Adipocyte (in vitro differentiated cells): ENCODE measurements at regions not wholly inside any gene's neighbourhood (a gene's known extent, or its start where the extent isn't known, plus 50 kb on each side); places are given as distances from the start of the nearest gene placed in this dataset.

Experiments
- DNase-seq: peaks from one replicate; pipeline ENCODE4 v3.0.0-alpha.2; 2015; ENCODE audit warnings: low read depth
- H3K27me3 ChIP-seq: replicated peaks from 2 replicates; pipeline ENCODE4 v1.7.0; 2013; ENCODE audit warnings: mild to moderate bottlenecking, low read length, moderate library complexity; ENCODE audit not compliant: control insufficient read depth, insufficient read depth
- H3K36me3 ChIP-seq: 2 replicates; pipeline ENCODE4 v1.7.0; 2013; ENCODE audit warnings: low read length, mild to moderate bottlenecking, moderate library complexity; ENCODE audit not compliant: control insufficient read depth, insufficient read depth, severe bottlenecking
- H3K4me1 ChIP-seq: 2 replicates; pipeline ENCODE4 v1.7.0; 2013; ENCODE audit warnings: mild to moderate bottlenecking, low read length, moderate library complexity; ENCODE audit not compliant: control insufficient read depth, insufficient read depth
- H3K4me3 ChIP-seq: 2 replicates; pipeline ENCODE4 v1.7.0; 2013; ENCODE audit warnings: mild to moderate bottlenecking, low read length, moderate library complexity
- H3K9ac ChIP-seq: 2 replicates; pipeline ENCODE4 v1.7.0; 2013; ENCODE audit warnings: mild to moderate bottlenecking, low read length, moderate library complexity
- H3K9me3 ChIP-seq: 2 replicates; pipeline ENCODE4 v1.7.0; 2013; ENCODE audit warnings: mild to moderate bottlenecking, low read length, moderate library complexity; ENCODE audit not compliant: control insufficient read depth

DNA sequence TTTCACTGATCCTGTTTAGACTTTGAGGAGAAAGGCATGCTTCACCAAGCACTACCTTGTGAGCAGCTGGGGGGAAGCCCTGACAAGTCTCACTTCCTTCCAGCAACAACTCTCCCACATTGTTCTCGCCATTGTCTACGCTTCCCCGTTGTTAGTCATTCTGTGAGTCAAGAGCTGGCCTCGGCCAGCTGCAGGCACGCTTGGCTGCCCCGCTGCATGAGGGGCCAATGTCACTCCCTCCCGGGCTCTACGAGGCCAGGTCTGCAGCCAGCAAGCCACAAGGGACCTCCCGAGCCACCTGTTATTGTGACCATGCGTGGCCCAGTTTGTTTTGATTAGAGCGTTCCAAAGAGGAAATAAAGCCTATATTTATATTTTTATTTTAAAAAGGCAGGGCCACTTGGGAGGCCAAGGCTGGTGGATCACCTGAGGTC, 220.9 kb downstream of the FOXO1 start:
- H3K9ac ChIP-seq, result no peak overlapping the region
- H3K4me3 ChIP-seq, result no peak overlapping the region
- DNase-seq, result no peak
- no peaks in the 10 kb centered on the region for H3K27me3 ChIP-seq
- no peaks in the 10 kb centered on the region for H3K36me3 ChIP-seq
- H3K9me3 ChIP-seq, result no peaks in the 10 kb centered on the region
- H3K4me1 ChIP-seq, result peaks cover 19% of the 10 kb centered on the region

DNA sequence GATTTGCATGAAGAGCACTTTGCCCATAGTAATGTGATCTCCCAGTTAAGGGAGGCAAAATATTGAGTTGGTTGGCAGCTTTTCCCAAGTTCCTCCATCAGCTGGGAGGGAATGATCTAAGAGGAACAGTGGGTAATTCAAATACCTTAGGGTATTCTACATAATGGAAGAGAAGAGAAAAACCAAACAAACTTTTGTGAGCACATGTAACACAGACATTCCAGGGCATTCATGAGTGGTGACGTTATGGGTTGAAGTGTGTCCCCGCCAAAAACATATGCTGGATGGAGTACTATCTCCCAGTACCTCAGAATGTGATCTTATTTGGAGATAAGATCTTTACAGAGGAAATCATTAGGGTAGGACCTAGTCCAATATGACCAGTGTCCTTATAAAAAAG, 220.1 kb downstream of the FOXO1 start:
- no peaks in the 10 kb centered on the region for H3K36me3 ChIP-seq
- no peak overlapping the region for H3K9ac ChIP-seq
- peaks cover 11% of the 10 kb centered on the region for H3K4me1 ChIP-seq
- H3K27me3 ChIP-seq, result no peaks in the 10 kb centered on the region
- H3K4me3 ChIP-seq, result no peak overlapping the region
- H3K9me3 ChIP-seq, result no peaks in the 10 kb centered on the region
- no peak for DNase-seq

DNA sequence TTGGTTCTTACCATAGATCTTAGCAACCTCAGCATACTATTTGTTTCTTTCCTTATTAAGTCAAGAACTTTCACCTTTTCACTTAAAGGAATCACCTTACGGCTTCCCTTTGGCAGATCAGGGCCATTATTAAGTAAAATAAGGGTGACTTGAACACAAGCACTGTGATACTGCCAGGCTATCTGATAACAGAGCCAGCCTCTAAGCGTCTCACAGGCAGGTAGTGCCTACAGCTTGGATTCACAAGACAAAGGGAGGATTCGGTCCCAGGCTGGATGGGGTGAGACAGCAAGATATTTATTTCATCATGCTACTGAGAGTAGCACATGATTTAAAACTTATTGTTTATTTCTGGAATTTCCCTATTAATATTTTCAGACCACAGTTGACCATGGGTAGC, 218.6 kb downstream of the FOXO1 start:
- peaks cover 11% of the 10 kb centered on the region for H3K4me1 ChIP-seq
- no peak for DNase-seq
- H3K9ac ChIP-seq, result no peak overlapping the region
- H3K27me3 ChIP-seq, result no peaks in the 10 kb centered on the region
- H3K9me3 ChIP-seq, result no peaks in the 10 kb centered on the region
- H3K36me3 ChIP-seq, result no peaks in the 10 kb centered on the region
- H3K4me3 ChIP-seq, result no peak overlapping the region

DNA sequence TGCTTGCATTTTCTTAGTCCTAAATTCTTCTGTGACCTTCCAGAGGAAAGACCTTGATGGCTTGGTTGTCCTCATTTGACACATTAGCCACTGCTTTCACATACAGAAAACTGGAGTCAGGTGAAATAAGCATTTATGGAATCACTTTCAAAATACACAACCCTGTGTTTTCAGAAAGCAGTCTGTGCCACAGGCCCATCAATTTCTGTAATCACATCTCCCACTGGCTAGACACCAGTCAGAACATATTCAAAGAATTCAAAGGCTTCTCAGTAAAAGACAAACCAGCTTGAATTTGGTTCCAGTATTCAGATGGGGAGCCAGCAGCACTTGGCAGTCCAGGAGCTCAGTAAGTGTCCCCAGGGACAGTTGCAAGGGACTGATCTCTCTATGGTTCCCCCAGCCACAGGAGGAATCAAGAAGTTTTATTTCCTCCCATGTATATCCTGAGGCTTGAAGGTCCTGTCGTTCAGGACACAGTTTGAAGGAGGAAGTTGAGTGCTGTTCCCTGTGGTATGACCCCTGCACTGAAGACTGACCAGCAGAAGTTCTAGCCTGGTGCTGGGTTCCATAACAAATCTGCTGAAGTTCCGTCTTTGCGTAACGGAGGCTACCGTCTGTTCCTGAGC, 214.3 kb downstream of the FOXO1 start:
- Histone ChIP-seq H3K4me1 (peaks cover 14% of the 10 kb centered on the region), H3K9ac (no peak overlapping the region), H3K27me3 (no peaks in the 10 kb centered on the region), H3K36me3 (no peaks in the 10 kb centered on the region), H3K4me3 (no peak overlapping the region), H3K9me3 (no peaks in the 10 kb centered on the region)
- DNase-seq, result no peak

DNA sequence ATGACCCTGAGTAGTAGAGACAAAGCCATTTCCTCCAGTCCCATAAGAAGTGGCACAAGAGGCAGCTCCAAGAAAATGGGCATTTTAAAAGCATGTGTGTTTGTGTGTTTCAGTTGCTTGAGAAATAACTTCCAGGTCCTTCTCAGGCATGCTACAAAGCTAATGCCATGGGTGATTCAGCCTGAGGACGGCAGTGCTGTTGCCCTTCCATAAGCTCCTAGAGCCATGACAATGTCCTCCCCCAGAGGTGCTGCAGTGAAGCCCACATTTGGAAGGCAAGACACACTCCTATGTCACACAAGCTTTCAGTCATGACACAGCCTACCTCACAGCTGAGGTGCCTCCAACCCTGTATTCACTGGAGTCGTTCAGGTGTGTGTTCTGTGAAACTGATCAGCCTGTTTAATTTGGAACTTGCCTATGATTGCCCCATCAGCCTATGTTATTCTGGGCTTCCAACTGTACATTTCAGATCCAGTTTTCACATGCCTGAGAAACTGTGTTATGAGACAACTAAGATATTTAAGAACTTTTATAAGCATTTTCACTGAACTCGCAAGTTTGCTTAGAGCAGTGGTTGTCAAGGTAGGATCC, 213.6 kb downstream of the FOXO1 start:
- DNase-seq, result no peak
- no peaks in the 10 kb centered on the region for H3K36me3 ChIP-seq
- peaks cover 14% of the 10 kb centered on the region for H3K4me1 ChIP-seq

DNA sequence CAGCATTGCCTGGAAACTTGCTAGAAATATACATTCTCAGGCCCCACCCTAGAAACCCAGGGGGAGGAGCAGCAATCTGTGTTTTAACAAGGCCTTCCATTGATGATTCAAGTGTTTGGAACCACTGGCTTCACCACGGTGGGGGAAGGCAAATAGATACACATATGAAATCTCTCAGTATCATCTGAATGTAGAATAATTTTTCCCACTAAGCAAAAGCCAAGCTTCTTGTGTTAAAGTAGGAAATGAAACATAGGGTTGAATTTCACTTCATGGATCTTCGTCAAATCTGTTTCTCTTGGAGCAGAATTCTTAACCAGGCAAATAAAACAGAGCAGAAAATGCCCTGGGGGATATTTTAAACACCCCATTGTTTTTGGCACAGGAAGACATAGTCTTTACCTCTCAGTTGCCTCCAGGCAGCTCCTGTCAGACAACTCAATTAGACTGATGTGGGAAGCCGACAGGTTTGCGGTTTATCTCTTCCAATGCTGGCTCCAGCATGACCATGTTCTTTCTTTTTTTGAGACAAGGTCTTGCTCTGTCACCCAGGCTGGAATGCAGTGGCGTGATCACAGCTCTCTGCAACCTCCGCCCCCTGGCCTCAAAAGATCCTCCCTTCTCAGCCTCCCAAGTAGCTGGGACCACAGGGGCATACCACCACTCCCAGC, 213.0 kb downstream of the FOXO1 start:
- H3K4me1 ChIP-seq, result peaks cover 14% of the 10 kb centered on the region
- no peaks in the 10 kb centered on the region for H3K27me3 ChIP-seq
- no peak overlapping the region for H3K9ac ChIP-seq
- no peaks in the 10 kb centered on the region for H3K9me3 ChIP-seq
- H3K36me3 ChIP-seq, result no peaks in the 10 kb centered on the region
- no peak for DNase-seq
- no peak overlapping the region for H3K4me3 ChIP-seq

More for the DNA sequence above, 213.6 kb downstream of the FOXO1 start:
- Histone ChIP-seq H3K27me3 (no peaks in the 10 kb centered on the region), H3K9me3 (no peaks in the 10 kb centered on the region), H3K4me3 (no peak overlapping the region), H3K9ac (no peak overlapping the region)

DNA sequence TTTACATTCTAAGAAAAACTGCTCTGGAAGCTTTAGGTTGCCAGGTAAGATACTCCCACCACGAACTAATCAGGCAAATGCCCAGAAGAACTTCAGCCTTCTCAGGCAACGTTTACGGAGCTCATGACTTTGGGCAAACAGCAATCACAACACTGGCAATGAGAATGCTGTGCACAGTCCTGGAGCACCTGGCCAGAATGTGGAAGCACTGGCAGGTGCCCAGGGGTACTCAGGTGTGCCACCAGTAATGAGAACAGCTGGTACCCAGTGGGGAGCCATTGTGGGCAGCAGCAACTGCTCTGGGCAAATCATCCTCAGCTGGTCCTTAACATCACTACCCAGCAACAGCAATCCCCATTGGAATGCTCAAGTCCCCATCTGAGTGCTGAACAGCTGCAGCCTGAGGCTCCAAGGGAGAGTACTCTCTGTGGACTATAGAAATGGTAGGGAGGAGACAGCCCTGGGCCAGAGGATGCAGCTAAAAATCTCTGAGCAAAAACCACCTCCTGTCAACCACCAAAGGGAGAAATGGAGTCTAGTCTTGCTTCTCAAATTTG, 210.0 kb downstream of the FOXO1 start:
- Histone ChIP-seq H3K9me3 (no peaks in the 10 kb centered on the region), H3K4me3 (no peak overlapping the region), H3K36me3 (no peaks in the 10 kb centered on the region), H3K9ac (no peak overlapping the region), H3K4me1 (peaks cover 14% of the 10 kb centered on the region), H3K27me3 (no peaks in the 10 kb centered on the region)
- no peak for DNase-seq

DNA sequence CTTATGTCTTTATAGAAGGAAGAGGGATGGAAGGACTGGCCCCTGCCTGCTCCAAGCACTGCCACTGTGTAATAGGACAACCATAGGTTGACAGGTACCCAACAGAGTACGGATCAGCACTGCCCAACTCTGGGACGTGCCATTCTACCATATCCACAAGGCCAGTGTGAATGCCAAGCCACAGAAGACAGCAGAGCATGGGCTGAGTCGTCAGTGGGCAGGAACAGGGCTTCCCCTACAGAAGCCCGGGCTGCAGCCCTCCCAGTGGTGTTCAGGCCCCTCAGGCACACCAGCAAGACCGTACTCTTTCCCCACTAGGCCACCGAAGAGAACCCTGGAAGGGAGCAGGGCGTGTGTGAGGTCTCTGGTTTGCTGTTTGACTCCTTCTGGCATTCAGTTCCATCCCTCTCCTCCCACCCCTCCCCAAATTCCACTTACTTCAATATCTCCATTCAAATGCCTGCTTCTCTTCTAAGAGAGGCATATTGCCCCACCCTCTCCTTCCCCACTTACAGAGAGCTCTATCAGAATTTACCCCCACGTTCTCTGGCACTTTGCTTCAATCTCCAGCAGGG, 209.4 kb downstream of the FOXO1 start:
- H3K9ac ChIP-seq, result no peak overlapping the region
- H3K4me3 ChIP-seq, result no peak overlapping the region
- H3K9me3 ChIP-seq, result no peaks in the 10 kb centered on the region
- DNase-seq, result no peak
- H3K27me3 ChIP-seq, result no peaks in the 10 kb centered on the region
- H3K36me3 ChIP-seq, result no peaks in the 10 kb centered on the region
- peaks cover 14% of the 10 kb centered on the region for H3K4me1 ChIP-seq

DNA sequence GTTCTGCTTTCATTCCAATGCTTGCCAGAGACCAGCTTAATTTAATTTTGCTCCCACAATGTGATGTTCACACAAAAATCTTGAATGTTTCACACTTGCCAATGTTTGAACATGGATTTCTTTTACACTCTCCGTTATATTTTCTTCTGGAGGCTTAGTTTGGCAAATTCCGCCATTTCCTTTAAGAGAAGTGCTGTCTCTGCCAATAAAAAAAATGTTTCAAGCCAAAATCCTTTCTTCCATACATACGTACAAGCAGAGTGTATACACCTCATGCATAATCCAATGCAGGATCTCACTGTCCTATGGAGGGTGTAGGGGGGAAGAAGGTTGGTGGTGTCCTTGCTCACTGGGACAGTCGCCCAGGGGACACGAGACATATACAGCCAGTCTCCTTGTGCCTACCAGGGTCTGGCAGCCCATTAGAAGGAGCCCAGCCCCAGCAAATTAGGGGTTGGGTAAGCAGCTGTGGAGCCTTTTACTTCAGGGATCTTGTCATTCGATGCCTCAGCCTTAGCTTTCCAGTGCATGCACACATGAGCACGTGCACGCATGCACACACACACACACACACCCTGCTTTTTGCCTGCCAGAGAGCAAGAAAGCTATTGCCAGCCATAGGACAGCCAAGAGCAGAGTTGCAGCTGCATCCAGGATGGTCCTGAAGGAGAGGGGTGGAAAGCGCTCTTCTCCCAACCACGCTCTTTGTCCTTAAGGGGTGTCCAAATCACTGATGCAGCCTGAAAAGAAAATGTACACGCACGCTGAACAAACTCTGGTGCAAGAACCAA, 208.3 kb downstream of the FOXO1 start:
- no peak overlapping the region for H3K4me3 ChIP-seq
- DNase-seq, result no peak

DNA sequence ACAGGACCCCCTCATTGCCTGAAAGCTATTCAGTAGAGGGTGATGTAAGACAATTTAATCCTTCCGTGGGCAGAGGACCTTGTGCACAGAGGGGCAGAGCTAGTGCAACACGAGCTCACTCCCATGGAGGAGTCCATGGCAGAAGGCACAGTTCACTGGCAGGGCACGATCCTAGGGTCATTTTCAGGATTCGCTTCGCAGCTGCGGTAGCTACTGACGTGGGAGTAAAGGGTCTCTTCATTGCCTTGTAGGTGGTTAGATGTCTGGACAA, 207.8 kb downstream of the FOXO1 start:
- H3K4me3 ChIP-seq, result no peak overlapping the region
- DNase-seq, result no peak
- H3K9me3 ChIP-seq, result no peaks in the 10 kb centered on the region
- H3K27me3 ChIP-seq, result no peaks in the 10 kb centered on the region
- no peaks in the 10 kb centered on the region for H3K36me3 ChIP-seq
- H3K9ac ChIP-seq, result no peak overlapping the region
- H3K4me1 ChIP-seq, result no peaks in the 10 kb centered on the region

More for the DNA sequence above, 208.3 kb downstream of the FOXO1 start:
- Histone ChIP-seq H3K27me3 (no peaks in the 10 kb centered on the region), H3K9me3 (no peaks in the 10 kb centered on the region), H3K4me1 (peaks cover 5% of the 10 kb centered on the region), H3K9ac (no peak overlapping the region), H3K36me3 (no peaks in the 10 kb centered on the region)

DNA sequence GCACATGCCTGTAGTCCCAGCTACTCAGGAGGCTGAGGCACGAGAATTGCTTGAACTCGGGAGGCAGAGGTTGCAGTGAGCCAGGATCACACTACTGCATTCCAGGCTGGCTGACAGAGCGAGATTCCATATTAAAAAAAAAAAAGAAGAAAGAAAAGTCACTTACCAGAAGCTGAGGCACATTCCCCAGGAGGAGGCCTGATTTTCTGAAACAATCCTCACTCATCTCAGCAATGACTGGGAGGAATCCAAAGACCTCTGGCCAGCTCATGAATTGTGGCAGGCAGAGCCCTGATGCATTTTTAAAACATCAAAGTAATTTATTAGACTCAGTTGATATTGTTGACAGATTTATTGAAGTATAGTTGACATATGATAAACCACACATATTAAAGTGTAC, 206.3 kb downstream of the FOXO1 start:
- Histone ChIP-seq H3K9me3 (no peaks in the 10 kb centered on the region), H3K9ac (no peak overlapping the region), H3K36me3 (no peaks in the 10 kb centered on the region), H3K4me3 (no peak overlapping the region), H3K4me1 (no peaks in the 10 kb centered on the region), H3K27me3 (no peaks in the 10 kb centered on the region)
- no peak for DNase-seq
